ENCODE measurements at regions not wholly inside any gene's neighbourhood (a gene's known extent, or its start where the extent isn't known, plus 50 kb on each side); places are given as distances from the start of the nearest gene placed in this dataset.

DNA sequence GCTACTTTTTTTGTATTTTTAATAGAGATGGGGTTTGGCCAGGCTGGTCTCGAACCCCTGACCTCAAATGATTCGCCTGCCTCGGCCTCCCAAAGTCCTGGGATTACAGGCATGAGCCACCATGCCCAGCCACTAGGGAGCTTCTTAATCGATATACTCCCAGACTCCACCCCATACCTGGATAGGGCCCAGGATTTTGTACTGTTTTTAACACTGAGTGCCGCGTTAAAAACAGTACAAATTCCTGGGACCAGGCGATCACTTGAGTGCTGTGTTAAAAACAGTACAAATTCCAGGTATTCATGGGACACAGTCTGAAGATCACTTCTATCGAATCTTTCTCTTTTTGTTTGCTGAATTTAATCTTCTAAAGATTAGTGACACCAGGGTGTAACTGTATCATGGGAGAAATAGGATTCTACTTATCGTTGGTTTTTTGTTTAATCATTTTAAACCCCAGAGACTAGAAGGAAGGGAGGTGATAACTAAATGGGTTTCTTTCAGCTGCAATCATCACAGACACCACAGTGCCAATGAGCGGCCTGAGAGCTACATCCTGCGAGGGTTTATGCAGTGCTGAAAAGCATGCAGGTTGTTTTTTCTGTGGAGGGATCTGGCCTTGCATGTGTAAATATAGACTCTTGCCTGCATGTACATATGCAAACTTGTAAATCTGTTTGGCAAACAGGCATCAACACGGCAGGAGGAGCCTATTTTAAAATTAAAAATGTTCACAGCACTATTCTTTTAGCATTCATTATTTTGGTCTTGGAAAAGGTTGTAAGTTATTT lies 303.8 kb upstream of the WWC1 start:
- H3K9ac ChIP-seq (ENCODE audit: control insufficient read depth, insufficient read depth, low read length), result no peak overlapping the region
- ChIA-PET CTCF (interaction anchor here (0.7 kb wide), 1 partner anchor 23 kb away, joined by 3 read pairs; no protein-coding TSS in a partner anchor), SMC1A (ENCODE audit: uncharacterized antibody, unreplicated experiment) (interaction anchor here (0.9 to 1.5 kb wide), 2 partner anchors 12 to 13 kb away, joined by 3 read pairs; no protein-coding TSS in a partner anchor), POLR2A (no interaction called here), RAD21 (ENCODE audit: unreplicated experiment) (no interaction called here)
- no peaks in the 10 kb centered on the region for H3K36me3 ChIP-seq (ENCODE audit: control insufficient read depth in 2 of 2, insufficient read depth in 2 of 2, low read length in 1 of 2)
- intact Hi-C loops (cut with micrococcal nuclease; ENCODE audit: unreplicated experiment) (no loop called here), in situ Hi-C loops (cut with MboI) (no loop called here)
- no peaks in the 10 kb centered on the region for H3K27me3 ChIP-seq (replicated peaks in 1 of 2; ENCODE audit: control insufficient read depth in 2 of 2, insufficient read depth in 2 of 2, low read length in 1 of 2)
- H3K4me1 ChIP-seq (ENCODE audit: control insufficient read depth, insufficient read depth, low read length), result no peaks in the 10 kb centered on the region
- no peak for DNase-seq (ENCODE audit: low read depth, low spot score)
- no TSS peak for BruUV-seq (replicated peaks)
- 28% methylated on average over 12 of the region's 12 CpGs for whole genome bisulfite sequencing (ENCODE audit: insufficient coverage, insufficient replicate concordance, low lambda C conversion rate, missing lambda C conversion rate)
- H3K9me3 ChIP-seq (replicated peaks; ENCODE audit: control insufficient read depth, insufficient read depth, low read length), result no peaks in the 10 kb centered on the region
- no peaks in the 10 kb centered on the region for H4K20me1 ChIP-seq (ENCODE audit: control insufficient read depth, insufficient read depth)
- H3K79me2 ChIP-seq (ENCODE audit: control insufficient read depth, insufficient read depth, low read length), result no peaks in the 10 kb centered on the region
- H3K4me3 ChIP-seq, result no peak overlapping the region
- no peak for FAIRE-seq
- TF ChIP-seq, protein P1, sequence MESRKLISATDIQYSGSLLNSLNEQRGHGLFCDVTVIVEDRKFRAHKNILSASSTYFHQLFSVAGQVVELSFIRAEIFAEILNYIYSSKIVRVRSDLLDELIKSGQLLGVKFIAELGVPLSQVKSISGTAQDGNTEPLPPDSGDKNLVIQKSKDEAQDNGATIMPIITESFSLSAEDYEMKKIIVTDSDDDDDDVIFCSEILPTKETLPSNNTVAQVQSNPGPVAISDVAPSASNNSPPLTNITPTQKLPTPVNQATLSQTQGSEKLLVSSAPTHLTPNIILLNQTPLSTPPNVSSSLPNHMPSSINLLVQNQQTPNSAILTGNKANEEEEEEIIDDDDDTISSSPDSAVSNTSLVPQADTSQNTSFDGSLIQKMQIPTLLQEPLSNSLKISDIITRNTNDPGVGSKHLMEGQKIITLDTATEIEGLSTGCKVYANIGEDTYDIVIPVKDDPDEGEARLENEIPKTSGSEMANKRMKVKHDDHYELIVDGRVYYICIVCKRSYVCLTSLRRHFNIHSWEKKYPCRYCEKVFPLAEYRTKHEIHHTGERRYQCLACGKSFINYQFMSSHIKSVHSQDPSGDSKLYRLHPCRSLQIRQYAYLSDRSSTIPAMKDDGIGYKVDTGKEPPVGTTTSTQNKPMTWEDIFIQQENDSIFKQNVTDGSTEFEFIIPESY (IDR thresholded peaks at IDR 0.05), result no peak
- TF ChIP-seq HDGF (IDR thresholded peaks at IDR 0.05) (no peak), CHD1 (IDR thresholded peaks at IDR 0.05; ENCODE audit: low read depth, low read length) (no peak), POLR2AphosphoS2 (IDR thresholded peaks at IDR 0.05; ENCODE audit: low read depth, low read length) (no peak), CBX3 (IDR thresholded peaks at IDR 0.05; ENCODE audit: borderline replicate concordance, low read depth) (no peak), PAX8 (IDR thresholded peaks at IDR 0.05) (no peak), GATAD2B (conservative IDR thresholded peaks at IDR 0.05; ENCODE audit: low read depth) (no peak), JUNB (IDR thresholded peaks at IDR 0.05) (no peak), NR2C2 (IDR thresholded peaks at IDR 0.05; ENCODE audit: borderline replicate concordance, control insufficient read depth, insufficient read length, low read depth) (no peak), ZNF274 (IDR thresholded peaks at IDR 0.05; ENCODE audit: insufficient read depth, insufficient read length) (no peak), POLR2A (IDR thresholded peaks at IDR 0.05; ENCODE audit: low read depth, low read length) (no peak), MEF2A (IDR thresholded peaks at IDR 0.05; ENCODE audit: insufficient read depth, low read depth, low read length) (no peak), MTA3 (IDR thresholded peaks at IDR 0.05; ENCODE audit: borderline replicate concordance, low read length) (no peak), KLF5 (IDR thresholded peaks at IDR 0.05; ENCODE audit: partially characterized antibody) (no peak), BMI1 (IDR thresholded peaks at IDR 0.05; ENCODE audit: borderline replicate concordance) (no peak)
- TF ChIP-seq, protein P2, sequence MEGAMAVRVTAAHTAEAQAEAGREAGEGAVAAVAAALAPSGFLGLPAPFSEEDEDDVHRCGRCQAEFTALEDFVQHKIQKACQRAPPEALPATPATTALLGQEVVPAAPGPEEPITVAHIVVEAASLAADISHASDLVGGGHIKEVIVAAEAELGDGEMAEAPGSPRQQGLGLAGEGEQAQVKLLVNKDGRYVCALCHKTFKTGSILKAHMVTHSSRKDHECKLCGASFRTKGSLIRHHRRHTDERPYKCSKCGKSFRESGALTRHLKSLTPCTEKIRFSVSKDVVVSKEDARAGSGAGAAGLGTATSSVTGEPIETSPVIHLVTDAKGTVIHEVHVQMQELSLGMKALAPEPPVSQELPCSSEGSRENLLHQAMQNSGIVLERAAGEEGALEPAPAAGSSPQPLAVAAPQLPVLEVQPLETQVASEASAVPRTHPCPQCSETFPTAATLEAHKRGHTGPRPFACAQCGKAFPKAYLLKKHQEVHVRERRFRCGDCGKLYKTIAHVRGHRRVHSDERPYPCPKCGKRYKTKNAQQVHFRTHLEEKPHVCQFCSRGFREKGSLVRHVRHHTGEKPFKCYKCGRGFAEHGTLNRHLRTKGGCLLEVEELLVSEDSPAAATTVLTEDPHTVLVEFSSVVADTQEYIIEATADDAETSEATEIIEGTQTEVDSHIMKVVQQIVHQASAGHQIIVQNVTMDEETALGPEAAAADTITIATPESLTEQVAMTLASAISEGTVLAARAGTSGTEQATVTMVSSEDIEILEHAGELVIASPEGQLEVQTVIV (IDR thresholded peaks at IDR 0.05; ENCODE audit: borderline replicate concordance, partially characterized antibody), result no peak
- TF ChIP-seq, protein P3, sequence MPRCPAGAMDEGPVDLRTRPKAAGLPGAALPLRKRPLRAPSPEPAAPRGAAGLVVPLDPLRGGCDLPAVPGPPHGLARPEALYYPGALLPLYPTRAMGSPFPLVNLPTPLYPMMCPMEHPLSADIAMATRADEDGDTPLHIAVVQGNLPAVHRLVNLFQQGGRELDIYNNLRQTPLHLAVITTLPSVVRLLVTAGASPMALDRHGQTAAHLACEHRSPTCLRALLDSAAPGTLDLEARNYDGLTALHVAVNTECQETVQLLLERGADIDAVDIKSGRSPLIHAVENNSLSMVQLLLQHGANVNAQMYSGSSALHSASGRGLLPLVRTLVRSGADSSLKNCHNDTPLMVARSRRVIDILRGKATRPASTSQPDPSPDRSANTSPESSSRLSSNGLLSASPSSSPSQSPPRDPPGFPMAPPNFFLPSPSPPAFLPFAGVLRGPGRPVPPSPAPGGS (IDR thresholded peaks at IDR 0.05; ENCODE audit: borderline replicate concordance, insufficient read depth, low read depth, low read length, poor library complexity, severe bottlenecking), result no peak
- no peak for ATAC-seq
- no peak overlapping the region for H3K4me2 ChIP-seq (ENCODE audit: control insufficient read depth, insufficient read depth)
- no peak overlapping the region for H2AFZ ChIP-seq (ENCODE audit: control insufficient read depth, low read depth, low read length)
- H3K27ac ChIP-seq (ENCODE audit: control insufficient read depth, insufficient read depth), result no peak overlapping the region

All from GM12878 (cell line).